ENCODE measurements at regions not wholly inside any gene's neighbourhood (a gene's known extent, or its start where the extent isn't known, plus 50 kb on each side); places are given as distances from the start of the nearest gene placed in this dataset.
"Not testable (repeated sequence)": the region's sequence is repeated elsewhere in the genome, so short reads cannot be mapped to it uniquely, and the experiment has no call there.

DNA sequence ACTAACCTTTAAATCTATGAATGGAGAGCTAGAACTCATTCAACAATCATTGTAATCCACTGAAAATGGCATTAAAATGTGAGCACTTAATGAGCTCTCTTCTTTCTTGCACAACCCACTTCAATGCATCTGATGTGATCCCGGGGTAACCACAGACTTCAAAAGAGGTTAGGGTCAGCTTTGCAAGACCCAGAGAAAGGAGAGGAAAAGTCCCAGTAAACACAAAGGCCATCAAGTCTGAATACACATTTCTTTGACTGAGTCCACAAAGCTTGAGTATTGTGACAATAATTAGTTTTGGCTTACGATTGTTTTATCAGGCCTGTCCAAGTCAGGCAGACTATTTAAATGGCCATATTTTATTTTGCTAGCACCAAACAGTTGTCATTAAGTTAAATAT is 148.8 kb upstream of the ZNF608 start:
- DNase-seq (ENCODE audit: low spot score), result no peak

DNA sequence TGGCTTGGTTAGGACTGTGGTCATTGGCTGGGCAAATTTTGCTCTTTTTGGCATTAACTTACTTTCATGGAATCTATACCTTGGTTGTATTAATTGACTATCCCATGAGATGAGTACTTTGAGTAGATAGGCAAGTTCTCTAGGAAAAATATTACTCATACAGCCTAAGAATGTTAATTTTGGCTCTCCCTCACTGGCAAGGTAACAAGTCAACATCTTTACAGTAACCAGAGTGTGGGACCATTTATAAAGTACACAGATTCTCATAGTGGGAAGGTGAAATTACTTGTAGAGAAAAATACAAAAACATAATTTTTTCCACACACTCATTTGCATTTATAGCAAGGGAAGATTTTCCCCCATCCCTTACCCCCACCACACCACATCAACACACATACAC is 154.6 kb upstream of the ZNF608 start:
- no peak for DNase-seq (ENCODE audit: low spot score)

DNA sequence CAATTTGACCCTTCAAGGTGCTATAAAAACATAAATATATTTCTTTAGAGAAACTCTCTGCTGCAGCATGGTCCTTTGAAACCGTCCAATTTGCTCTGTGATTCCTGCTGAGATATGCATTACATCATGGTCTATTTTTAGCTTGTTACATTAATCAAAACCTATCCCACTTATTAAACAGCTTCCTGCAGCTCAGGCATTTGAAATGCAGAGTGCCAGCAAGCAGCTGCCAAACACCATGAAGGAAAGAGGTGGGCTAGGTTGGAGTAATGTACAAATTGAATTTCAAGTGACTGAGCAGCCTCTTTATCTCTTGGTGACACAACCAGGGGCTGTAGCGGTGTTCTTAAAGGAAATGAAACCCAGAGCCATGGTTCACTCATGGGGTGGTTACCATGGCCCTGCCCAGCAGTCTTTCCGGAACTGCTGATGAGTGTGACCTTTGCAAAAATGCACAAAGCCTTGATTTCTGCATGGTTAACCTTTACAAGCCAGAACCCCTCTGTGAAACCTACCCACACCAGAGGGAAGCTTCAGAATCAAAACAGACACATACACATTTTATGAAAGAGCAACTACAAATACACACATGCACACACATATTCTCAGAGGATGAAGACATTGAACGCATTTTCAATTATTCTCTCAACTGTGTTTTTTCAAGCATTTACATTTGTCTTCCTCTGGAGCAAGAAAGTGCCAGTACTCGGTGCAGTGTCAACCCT is 155.8 kb upstream of the ZNF608 start:
- no peak for DNase-seq (ENCODE audit: low spot score)

DNA sequence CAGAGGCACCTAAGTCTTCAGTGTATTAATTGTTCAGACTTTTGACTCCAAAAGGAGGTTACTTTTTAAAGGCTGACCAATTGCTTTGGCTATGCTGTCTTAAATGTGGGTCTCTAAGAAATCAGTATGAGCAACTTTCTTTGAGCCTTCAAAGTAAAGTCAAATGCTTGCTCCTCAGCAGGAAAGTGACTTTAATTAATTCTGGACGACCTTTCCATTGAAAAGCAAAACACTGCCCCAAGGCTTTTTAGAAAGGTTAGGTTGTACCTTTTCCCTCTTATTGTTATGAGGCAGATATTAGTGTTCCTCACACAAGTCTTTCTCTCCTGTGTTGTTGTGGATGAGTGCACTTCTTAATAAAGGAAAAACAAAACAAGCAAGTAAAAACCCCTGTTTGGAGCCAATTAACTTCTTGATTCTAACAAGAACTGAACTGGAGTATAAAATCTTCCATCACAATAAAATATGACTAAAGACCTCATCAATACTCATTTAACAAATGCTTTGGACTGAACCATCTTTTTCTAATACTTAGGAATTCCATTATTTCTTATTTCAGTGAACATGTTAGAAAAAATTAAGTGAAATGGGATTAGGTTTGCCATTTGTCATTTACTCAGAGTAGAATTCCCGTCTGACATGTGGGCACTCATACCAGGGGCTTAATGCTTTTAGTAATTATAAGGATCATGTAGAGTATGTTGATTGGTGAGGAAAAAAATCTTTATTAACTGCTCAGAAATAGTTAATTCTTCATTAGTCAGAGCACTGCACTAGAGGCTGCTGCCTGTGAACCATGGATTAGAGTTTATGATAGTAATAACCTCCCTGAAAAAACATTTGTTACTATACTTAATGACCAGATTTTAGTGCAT is 159.1 kb upstream of the ZNF608 start:
- no peak for DNase-seq (ENCODE audit: low spot score)

DNA sequence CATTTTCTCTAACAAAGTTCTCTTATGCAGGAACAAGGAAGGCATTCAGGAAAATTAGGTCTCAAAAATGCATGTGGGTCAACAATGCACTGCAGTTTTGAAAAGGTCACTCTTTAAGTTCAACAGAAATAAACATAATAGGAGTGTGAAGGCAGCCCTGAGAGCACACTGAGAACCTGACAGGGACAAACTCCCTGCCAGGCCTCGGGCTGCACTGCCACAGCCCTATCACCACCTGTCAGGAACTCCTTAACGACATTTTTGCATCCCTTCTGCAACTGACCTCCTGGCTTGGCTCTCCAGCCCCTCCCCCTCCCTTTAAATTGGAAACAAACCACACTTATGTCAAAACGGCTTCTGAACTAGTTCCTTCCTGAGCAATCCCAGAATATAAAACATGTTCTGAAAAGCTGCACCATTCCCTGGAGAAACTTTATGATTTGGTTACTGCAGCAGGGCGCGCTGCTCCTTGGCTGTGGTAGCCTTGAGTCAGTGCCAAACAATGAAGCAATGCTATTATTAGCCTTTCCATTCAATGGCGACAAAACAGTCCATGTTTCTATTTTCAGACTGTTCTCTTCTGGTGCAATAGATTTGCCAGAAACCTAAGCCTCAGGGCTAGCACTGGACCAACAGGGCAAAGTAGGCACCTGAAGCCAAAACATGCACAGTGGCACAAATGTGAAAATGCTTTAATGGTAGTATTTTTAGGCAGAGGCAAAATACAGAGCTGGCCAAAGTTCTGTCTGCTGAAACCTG is 160.1 kb upstream of the ZNF608 start:
- DNase-seq (ENCODE audit: low spot score), result peak; percentile 72

DNA sequence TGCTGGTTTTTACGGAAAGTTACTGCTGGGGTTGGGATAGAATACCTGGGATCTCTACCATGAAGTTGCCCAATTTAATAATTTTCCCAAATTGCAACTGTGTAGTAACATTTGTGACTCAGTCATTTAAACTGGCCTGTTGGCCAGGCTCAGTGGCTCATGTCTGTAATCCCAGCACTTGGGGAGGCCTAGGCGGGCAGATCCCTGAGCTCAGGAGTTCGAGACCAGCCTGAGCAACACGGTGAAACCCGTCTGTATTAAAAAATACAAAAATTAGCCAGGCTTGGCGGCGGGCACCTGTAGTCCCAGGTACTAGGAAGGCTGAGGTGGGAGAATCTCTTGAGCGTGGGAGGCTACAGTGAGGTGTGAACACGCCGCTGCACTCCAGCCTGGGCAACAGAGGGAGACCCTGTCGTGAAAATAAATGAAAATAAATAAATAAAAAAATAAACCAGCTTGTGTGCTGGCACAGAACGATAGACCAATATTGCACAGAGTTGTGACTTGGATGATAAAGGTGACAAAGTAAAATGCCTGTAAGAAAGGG is 160.7 kb upstream of the ZNF608 start:
- no peak for DNase-seq (ENCODE audit: low spot score)

DNA sequence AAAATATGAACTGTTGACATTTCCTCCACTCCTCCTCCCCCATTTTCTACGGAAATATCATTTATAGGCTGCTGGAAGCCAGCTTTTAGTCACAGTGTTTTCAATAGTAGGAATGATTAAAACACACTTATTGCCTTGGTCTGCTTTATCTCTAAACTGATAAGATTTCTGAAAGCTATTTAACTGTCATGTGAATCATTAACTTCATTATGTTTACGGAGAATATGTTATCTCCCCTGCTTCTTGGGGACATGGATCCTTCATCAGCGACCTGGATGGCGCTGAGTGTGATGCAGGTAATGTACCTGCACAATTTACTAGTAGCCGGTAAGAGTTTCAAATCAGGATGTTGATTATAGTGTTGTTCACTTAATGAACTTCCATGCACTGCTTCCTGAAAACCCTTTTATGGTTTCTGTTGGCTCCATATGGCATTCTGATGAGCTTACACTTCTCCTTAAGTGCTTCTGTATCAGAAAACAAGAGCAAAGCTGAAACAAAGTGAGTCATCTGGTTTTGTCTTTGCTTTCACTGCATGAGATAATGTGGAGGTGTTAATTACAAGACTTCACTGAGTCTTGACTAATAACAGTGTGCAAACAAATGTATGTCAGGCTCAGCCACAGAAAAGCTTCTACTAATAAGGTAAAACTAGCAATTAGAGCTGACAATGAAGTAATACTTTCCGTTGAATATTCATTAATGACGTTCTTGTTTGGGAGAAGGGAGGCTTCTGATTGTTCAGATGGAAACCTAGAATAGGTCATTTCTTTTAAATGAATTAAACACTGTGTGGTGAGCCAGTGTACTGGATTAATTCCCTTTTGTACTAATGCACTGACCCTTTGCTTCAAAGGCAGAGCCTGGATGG is 162.4 kb upstream of the ZNF608 start:
- DNase-seq (ENCODE audit: low spot score), result no peak

DNA sequence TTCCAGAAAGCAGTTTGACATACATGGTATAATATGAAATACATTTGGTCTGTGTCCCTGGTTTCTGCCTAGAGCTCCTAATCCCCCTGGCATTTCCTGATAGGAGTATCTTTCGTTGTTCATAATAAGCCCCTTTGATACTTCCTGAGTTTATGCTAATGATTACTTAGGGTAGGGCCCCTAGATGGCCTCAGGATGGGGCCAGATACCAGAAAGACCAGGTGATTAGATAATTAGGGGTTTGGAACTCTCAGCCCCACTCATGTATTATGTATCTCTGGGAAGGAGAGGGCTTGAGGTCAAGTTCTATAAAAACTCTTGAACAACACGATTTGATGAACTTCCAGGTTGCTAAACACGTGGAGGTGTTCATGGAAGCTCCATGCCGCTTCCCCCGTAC is 163.3 kb upstream of the ZNF608 start:
- no peak for DNase-seq (ENCODE audit: low spot score)

DNA sequence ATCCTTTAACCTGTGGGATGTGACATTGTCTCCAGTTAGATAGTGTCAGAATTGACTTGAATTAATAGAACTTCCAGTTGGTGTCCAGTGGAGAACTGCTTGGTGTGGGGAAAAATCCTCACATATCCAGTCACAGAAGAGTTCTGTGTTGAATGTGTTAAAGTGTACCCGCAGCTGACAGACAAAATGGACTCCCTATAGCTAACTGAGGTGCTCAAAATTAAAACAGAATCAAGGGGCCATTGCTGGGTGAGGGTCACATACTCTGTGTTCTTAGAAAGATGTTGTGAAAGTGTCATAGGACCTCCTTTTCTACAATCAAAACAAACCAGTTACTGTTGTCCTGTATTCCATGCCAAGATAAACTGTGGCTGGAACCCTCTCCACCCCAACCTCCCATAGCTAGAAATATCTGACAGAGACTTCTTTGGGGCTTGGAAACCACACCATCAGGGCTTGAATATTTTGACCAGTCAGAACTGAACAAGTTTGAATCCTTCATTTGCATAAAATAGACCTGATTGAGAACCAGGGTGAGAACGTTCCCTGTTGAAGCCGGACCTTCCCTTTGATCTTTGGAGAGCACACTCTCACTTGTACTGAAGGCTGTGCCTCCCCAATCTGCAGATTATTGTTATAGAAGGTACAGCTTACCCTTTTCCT is 164.0 kb upstream of the ZNF608 start:
- DNase-seq (ENCODE audit: low spot score), result no peak

DNA sequence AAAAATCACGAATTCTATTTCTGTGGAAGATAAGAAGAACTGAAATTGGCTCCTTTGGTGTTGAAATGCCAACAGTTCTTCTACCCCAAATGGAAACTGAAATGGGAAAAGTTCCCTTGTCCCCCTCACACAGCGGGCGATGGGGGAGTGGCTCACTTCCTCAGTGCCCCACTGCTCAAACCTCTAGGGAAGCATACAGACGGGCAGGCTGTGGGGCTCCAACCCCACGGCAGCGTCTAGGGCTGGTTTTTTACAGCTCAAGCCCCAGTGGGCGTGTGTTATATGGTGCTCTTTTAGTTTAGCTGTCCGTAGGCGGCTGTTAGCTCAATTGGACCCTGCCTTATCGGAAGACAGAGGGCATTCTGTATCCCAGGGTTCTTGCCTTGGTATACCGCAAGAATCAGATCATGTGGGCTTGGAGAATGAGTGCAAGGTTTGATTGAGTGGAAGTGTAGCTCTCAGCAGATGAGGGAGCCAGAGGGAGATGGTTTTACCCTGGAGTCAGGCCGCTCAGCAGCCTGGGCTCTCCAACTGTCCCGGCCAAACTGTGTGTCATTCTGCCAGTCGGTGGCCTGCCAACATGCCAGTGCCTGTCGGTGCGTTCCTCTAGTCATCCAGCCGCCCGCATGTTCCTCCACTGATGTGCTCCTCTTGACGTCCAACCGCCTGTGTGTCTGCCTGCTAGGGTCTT is 166.3 kb upstream of the ZNF608 start:
- no peak for DNase-seq (ENCODE audit: low spot score)

DNA sequence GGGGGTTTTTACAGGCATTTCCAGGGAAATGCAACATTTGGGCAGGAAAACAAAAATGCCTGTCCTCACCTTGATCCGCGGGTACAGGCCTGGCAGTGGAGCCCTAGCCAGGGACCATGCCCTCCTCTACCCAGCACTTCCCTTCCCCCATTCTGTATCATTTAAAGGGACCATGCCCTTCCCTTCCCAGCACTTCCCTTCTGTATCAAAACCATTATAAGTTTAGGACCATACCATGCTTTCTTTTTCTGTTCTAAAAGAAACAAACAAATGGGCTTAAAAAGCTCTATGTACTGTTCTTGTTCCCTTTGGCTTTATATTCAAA is 166.9 kb upstream of the ZNF608 start:
- no peak for DNase-seq (ENCODE audit: low spot score)

DNA sequence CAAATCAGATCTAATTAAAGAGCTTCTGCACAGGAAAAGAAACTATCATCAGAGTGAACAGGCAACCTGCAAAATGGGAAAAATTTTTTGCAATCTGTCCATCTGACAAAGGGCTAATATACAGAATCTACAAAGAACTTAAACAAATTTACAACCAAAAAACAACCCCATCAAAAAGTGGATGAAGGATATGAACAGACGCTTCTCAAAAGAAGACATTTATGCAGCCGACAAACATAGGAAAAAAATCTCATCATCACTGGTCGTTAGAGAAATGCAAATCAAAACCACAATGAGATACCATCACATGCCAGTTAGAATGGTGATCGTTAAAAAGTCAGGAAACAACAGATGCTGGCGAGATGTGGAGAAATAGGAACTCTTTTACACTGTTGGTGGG is 169.9 kb upstream of the ZNF608 start:
- not testable (repeated sequence) for DNase-seq (ENCODE audit: low spot score)

DNA sequence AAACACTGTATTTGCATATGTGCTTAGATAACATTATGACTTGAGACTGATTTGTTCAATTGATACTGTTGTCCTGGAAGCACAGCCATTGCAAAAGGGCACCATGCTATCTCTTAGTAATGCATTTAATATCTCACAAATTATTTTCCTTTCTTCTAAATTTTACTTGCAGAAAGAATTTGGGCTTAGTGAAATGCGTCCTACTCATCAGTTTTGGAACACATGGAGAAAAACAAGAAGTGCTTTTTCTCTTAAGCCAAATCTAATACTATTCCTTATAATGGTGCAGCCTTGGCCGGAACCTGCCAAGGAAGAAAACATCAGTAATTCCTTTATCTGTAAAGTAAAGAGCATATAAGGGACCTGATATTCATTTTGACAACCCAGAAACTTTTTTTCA is 172.2 kb upstream of the ZNF608 start:
- DNase-seq (ENCODE audit: low spot score), result no peak

DNA sequence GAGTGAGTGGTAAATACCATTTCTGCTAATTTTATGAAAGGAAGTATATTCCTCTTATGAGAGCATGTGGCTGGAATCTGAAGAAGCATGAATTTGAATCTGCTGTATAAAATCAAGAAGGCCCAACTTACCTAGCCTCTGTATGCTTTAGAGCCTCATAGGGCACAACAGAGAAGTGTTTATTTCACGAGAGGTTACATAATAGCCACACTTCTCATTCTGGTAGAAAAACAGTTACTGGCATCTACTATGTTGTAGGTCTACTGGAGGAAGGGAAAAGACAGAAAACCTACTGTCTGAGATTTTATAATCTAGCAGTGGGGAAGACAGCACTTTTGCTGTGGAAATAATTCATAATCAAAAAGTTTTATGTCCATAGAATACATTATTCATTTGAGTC is 172.6 kb upstream of the ZNF608 start:
- DNase-seq (ENCODE audit: low spot score), result no peak

DNA sequence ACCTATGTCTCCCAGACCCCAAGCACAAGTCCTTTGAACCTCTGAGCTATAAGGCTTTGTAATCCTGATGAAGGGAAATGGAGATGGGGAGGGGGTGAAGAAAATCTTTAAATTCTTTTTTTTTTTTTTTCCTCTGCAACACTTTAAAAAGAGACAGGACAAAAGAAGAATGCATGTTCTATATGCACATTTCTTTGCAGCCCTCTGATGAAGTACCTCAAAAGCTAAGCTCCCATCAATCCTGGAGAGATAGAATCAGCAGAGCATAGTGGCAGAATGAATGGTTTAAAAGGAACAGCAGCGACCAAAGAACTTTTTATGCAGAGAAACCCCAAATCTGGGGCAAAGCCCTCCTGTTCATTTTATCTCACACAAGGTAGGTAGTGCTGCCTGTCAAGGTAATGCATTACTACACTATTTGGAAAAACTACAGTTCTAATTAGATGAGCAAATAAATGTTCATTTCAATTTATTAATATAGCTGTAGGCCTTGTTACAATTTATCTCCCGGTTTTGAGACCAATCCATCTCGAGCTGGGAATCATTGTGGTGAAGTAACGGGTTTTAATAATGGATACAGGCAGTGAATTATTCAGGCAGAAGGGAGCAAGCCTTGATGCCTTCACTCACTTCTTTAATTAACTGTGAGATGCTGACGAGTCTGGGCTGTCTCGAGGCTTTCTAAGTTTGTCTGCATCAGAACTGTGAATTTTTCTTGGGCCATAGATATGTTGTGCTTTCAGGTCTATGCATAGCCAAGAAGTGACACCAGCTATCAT is 173.5 kb upstream of the ZNF608 start:
- no peak for DNase-seq (ENCODE audit: low spot score)

DNA sequence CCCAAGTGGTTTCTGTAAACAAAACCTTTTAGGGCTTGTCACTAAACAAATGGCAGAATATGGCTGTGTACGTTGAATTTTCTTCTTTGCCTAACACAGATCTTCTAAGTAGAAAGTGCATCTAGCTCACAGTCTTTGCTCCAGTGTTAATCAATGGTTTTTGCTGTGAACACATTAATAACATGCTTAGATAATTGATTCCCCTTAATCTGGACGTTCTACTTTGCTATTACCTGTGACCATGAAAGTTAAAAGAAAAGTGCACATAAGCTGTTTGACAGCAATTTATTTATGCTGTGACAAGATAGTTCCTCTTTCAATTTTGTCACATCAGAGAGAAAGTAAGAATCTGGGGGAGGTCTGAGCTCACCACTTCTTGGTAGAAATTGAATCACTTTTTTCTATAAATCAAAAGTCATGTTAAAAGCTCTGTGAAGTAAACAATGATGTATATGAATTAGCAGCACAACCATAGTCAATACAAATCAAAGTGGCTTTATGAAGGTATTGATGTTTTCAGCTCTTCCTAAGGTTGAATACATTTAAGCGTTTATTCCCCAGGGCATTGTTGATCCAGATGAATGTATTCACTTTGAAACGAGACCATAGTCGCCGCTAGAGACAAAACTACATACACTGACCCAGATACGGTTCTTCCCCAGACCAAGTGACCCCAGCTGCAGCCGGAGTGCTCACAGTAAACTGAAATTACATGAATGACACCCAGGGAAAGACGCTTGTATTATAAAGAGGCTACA is 174.6 kb upstream of the ZNF608 start:
- no peak for DNase-seq (ENCODE audit: low spot score)

DNA sequence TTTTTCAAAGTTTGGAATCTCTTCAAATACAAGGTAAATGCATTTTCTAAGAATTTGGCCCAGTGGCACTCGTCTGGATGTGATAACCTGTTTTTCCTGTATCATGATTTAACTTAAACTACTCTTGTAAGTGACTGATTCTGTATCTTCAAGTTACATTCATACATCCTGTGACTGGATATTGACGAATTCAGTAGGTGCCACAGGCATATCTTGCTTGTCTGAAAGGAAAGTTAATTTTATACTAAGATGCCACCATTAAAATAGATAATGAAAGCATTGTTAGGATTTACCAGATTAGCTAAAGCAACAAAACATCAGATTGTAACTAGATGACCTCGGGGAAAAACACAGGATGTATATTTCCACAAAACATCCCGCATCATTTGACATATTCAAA is 175.3 kb upstream of the ZNF608 start:
- DNase-seq (ENCODE audit: low spot score), result no peak

DNA sequence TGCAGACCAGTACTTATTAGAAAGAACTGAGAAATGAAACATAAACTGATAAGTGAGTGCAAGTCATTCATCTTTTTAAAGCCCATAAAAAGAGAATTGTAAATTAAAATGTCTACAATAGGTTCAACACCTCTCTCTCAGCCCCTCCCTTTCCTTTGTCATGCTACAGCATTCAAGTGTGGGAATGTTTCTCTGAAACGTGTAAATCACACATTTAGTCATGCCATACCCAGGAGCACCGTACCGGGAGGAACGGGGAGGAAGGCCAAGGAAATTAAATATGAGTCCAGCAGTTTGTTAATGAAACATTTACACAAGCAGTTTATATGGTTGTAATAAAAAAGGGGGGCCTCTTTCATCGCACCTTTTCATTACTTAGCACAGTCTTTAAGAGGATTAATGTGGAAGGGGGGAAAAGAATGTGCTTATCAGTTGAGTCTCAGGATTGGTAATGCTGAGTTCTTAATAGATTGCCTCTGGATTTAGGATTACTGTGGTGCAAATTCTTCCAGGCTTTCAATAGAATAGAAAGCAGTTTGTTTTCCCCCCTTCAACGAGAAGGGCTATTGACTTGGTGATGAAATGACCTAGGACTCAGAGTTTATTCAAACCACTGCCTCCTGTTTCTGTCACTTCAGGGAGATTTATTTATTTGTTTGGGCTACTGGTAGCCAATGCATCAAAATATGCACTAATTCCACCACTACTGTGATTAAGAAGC is 176.0 kb upstream of the ZNF608 start:
- no peak for DNase-seq (ENCODE audit: low spot score)
